ENCODE measurements at regions not wholly inside any gene's neighbourhood (a gene's known extent, or its start where the extent isn't known, plus 50 kb on each side); places are given as distances from the start of the nearest gene placed in this dataset.

- no peak overlapping the region for H2AFZ ChIP-seq (ENCODE audit: low read depth, low read length)
- H3K9ac ChIP-seq (replicated peaks; ENCODE audit: extremely low read depth, insufficient read depth, low read length), result no peak overlapping the region
- H3K9me1 ChIP-seq (replicated peaks; ENCODE audit: control insufficient read depth, extremely low read depth, insufficient read depth, low read length), result no peaks in the 10 kb centered on the region
- POLR2A ChIA-PET, result no interaction called here
- TF ChIP-seq POLR2A (IDR thresholded peaks at IDR 0.05; ENCODE audit: low read depth, low read length) (no peak), FOS (IDR thresholded peaks at IDR 0.05; ENCODE audit: borderline replicate concordance, insufficient read depth, low read length) (no peak), POLR2AphosphoS5 (IDR thresholded peaks at IDR 0.05; ENCODE audit: insufficient read depth, low read depth, low read length) (no peak), MYC (IDR thresholded peaks at IDR 0.05; ENCODE audit: low read depth, low read length) (no peak), JUN (IDR thresholded peaks at IDR 0.05; ENCODE audit: borderline replicate concordance, insufficient read depth, insufficient read length, low read depth) (no peak), EZH2 (IDR thresholded peaks at IDR 0.05; ENCODE audit: borderline replicate concordance, low read depth, low read length, severe bottlenecking) (no peak), CTCF (IDR thresholded peaks at IDR 0.05; ENCODE audit: extremely low read depth in 1 of 2, insufficient read depth in 1 of 2, low read depth in 1 of 2, low read length in 2 of 2) (no peak)
- H3K9me3 ChIP-seq (replicated peaks; ENCODE audit: control insufficient read depth, insufficient read depth, low read length), result peaks cover 4% of the 10 kb centered on the region
- no peak overlapping the region for H3K4me2 ChIP-seq (ENCODE audit: insufficient read depth, low read length)
- H3K79me2 ChIP-seq (ENCODE audit: control insufficient read depth, insufficient read depth, low read length), result no peaks in the 10 kb centered on the region
- DNase-seq (ENCODE audit: low read depth, low spot score), result no peak
- H3K27me3 ChIP-seq (ENCODE audit: control insufficient read depth in 2 of 2, insufficient read depth in 2 of 2, low read length in 2 of 2), result no peaks in the 10 kb centered on the region
- no TSS peak for BruUV-seq (replicated peaks)
- H3K27ac ChIP-seq (ENCODE audit: insufficient read depth, low read depth, low read length), result no peak overlapping the region
- intact Hi-C loops (cut with micrococcal nuclease), result no loop called here
- no peaks in the 10 kb centered on the region for H3K4me1 ChIP-seq (ENCODE audit: control insufficient read depth, extremely low read depth, insufficient read depth, low read length)
- dilution Hi-C loops (cut with MboI; ENCODE audit: extremely low pct_ligation_motif_present, low sequenced_read_pairs), result no loop called here
- no peak for FAIRE-seq
- H3K4me3 ChIP-seq (replicated peaks in 1 of 3; ENCODE audit: insufficient read depth in 1 of 3, low read depth in 1 of 3, low read length in 3 of 3), result no peak overlapping the region
- CTCF ChIA-PET, result no interaction called here
- no peaks in the 10 kb centered on the region for H3K36me3 ChIP-seq (ENCODE audit: control insufficient read depth in 2 of 2, extremely low read depth in 1 of 2, insufficient read depth in 2 of 2, low read length in 2 of 2)
- H4K20me1 ChIP-seq (replicated peaks; ENCODE audit: control insufficient read depth, extremely low read depth, insufficient read depth, low read length), result no peaks in the 10 kb centered on the region
Measured at GRCh38 chr4:24140892-24141291, 251.0 kb upstream of the PPARGC1A start.

Measured in endothelial cell of umbilical vein (primary cell).